DND-41 (cell line): ENCODE measurements at regions not wholly inside any gene's neighbourhood (a gene's known extent, or its start where the extent isn't known, plus 50 kb on each side); places are given as distances from the start of the nearest gene placed in this dataset.

Experiments
- ATAC-seq: fragments of 200-7000 bp; cut with Tn5 transposase; 3 replicates; pipeline ENCODE4 v1.9.1; 2021; ENCODE audit warnings: low read depth; ENCODE audit not compliant: insufficient read depth
- DNase-seq: peaks from one replicate; pipeline ENCODE4 v3.0.0-alpha.2; 2020
- H2AFZ ChIP-seq: 2 replicates; pipeline ENCODE4 v1.6.0; 2012; ENCODE audit warnings: low read depth, low read length
- H3K27ac ChIP-seq: 2 replicates; pipeline ENCODE4 v1.5.1; 2012; ENCODE audit warnings: low read length, inconsistent platforms
- H3K27me3 ChIP-seq: fragments of 200-600 bp; sonication (generic); 2 replicates; pipeline ENCODE4 v1.6.0; 2012; ENCODE audit warnings: low read length, mild to moderate bottlenecking, inconsistent platforms; ENCODE audit not compliant: insufficient read depth, poor library complexity
- H3K36me3 ChIP-seq: 2 replicates; pipeline ENCODE4 v1.5.1; 2012; ENCODE audit warnings: low read length, inconsistent platforms; ENCODE audit not compliant: insufficient read depth
- H3K4me1 ChIP-seq: 2 replicates; pipeline ENCODE4 v1.5.1; 2012; ENCODE audit warnings: mild to moderate bottlenecking, low read length; ENCODE audit not compliant: insufficient read depth
- H3K4me2 ChIP-seq: 2 replicates; pipeline ENCODE4 v1.6.0; 2012; ENCODE audit warnings: mild to moderate bottlenecking, moderate library complexity, low read length, inconsistent platforms; ENCODE audit not compliant: insufficient read depth
- H3K4me3 ChIP-seq, 2 experiments: fragments of 200-600 bp in 1 of 2; shearing (Covaris generic) in 1 of 2; 2 replicates each; pipeline ENCODE4 v1.5.1; 2012 to 2016; ENCODE audit warnings: inconsistent platforms in 2 of 2, low read length in 2 of 2, mild to moderate bottlenecking in 2 of 2, low read depth in 1 of 2, moderate library complexity in 1 of 2
- H3K79me2 ChIP-seq: 2 replicates; pipeline ENCODE4 v1.6.0; 2012; ENCODE audit warnings: low read length, inconsistent platforms; ENCODE audit not compliant: insufficient read depth
- H3K9ac ChIP-seq: 2 replicates; pipeline ENCODE4 v1.6.0; 2012; ENCODE audit warnings: low read depth, mild to moderate bottlenecking, inconsistent platforms, low read length, moderate library complexity
- H3K9me3 ChIP-seq: 2 replicates; pipeline ENCODE4 v1.5.1; 2012; ENCODE audit warnings: low read length, moderate library complexity, mild to moderate bottlenecking, inconsistent platforms; ENCODE audit not compliant: insufficient read depth, severe bottlenecking
- H4K20me1 ChIP-seq: 2 replicates; pipeline ENCODE4 v1.6.0; 2012; ENCODE audit warnings: low read length; ENCODE audit not compliant: insufficient read depth
- EZH2 ChIP-seq: IDR thresholded peaks from 3 replicates; pipeline ENCODE4 v1.6.1; 2012; ENCODE audit warnings: borderline replicate concordance, low read depth, mild to moderate bottlenecking, moderate library complexity, low read length, inconsistent platforms; ENCODE audit not compliant: severe bottlenecking
- TF ChIP-seq, protein P1 (sequence below): IDR thresholded peaks from 2 replicates; pipeline ENCODE4 v1.5.1; 2012; ENCODE audit warnings: borderline replicate concordance, low read length, moderate library complexity, mild to moderate bottlenecking; ENCODE audit not compliant: poor library complexity, severe bottlenecking; ENCODE audit errors: extremely low read depth

DNA sequence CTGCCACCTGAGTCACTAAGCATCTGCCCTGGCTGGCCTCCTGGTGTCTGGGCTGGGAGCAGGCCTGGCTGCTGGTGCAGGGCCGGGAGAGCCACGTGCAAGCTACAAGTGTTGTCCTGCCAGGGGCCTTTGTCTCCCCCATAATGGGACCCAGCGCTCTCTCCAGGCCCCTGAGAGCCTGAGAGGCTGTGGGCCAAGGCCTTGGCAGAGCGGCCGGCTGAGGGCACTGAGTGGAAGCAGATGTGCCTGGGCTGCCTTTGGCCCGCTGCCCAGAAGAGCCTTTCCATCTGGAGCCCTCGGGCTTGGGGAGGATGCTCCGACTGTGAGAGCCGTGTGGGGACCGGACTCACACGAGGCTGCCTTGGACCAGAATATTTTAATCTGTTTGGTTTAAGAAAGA is 185.5 kb downstream of the RGS3 start:
- Histone ChIP-seq H3K79me2 (no peaks in the 10 kb centered on the region), H3K9me3 (no peaks in the 10 kb centered on the region), H3K36me3 (no peaks in the 10 kb centered on the region), H4K20me1 (no peaks in the 10 kb centered on the region), H3K9ac (no peak overlapping the region), H3K4me3 (no peak overlapping the region), H2AFZ (no peak overlapping the region), H3K4me2 (no peak overlapping the region), H3K4me1 (no peaks in the 10 kb centered on the region), H3K27me3 (no peaks in the 10 kb centered on the region), H3K27ac (no peak overlapping the region)
- ATAC-seq (no peak), DNase-seq (no peak)
- TF ChIP-seq, protein P1, sequence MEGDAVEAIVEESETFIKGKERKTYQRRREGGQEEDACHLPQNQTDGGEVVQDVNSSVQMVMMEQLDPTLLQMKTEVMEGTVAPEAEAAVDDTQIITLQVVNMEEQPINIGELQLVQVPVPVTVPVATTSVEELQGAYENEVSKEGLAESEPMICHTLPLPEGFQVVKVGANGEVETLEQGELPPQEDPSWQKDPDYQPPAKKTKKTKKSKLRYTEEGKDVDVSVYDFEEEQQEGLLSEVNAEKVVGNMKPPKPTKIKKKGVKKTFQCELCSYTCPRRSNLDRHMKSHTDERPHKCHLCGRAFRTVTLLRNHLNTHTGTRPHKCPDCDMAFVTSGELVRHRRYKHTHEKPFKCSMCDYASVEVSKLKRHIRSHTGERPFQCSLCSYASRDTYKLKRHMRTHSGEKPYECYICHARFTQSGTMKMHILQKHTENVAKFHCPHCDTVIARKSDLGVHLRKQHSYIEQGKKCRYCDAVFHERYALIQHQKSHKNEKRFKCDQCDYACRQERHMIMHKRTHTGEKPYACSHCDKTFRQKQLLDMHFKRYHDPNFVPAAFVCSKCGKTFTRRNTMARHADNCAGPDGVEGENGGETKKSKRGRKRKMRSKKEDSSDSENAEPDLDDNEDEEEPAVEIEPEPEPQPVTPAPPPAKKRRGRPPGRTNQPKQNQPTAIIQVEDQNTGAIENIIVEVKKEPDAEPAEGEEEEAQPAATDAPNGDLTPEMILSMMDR: no peak
- TF ChIP-seq EZH2: no peak

DNA sequence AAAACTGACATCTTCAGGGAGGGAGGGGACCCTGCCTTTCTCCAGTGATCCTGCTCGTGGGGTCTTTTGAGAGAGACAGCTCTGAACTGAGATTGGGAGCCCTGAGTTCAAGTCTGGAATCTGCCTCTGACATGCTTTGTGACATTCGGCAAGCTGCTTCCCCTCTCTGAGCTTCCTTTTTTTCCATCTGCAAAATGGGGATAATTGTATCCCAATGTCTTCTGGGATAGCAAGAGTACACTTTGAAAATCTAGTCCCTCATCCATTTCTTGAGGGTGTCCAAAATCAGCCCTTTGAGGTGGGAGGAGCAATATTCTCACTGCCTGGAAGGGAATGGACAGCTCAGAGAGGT is 186.3 kb downstream of the RGS3 start:
- no peak overlapping the region for H3K27ac ChIP-seq
- TF ChIP-seq, protein P1: no peak
- no peak for TF ChIP-seq EZH2
- no peak for ATAC-seq

DNA sequence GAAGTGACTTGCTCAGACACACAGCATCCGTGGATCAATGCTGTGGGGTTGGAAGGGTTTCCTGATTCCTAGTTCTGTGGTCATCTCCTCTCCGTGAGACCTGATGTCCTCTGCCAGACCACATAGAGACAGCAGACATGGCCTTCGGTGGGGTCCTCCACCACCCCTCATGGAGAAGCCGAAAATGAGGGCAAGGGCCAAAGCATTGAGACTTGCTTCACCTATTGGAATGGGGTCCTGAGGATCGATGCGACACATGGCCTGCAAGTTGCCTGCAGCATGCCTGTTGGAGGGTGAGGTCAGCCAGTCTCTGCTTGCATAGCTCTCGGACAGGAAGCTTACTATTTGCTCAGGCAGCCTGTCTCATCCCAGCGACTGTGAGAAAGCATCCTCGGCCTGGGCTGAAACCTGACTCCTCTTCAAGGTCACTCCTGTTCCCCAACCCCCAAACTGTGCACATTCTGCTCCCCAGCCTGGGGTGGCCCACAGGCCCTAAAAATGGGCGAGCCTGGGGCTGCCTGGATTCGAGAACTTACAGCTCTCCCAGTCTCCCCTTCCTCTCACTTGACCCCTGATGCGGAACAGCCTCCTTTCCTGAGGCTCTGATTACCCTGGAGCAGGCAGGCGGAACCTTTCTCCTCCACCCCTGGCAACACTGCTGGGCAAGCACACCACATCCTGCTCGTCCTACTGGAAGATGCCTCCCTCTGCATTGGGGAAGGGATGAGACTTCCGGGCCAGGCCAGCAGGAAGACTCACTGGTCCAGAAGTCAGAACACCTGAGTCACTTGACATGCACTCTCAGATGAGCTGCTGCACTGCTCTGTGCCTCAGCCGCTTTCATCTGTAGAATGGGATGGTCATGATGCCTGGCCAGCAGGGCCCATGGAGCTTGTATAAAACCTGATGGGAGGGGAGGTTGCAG is 186.9 kb downstream of the RGS3 start:
- H4K20me1 ChIP-seq: no peaks in the 10 kb centered on the region
- no peak overlapping the region for H3K4me2 ChIP-seq
- H3K36me3 ChIP-seq: no peaks in the 10 kb centered on the region
- H3K4me3 ChIP-seq: no peak overlapping the region
- peaks cover 4% of the 10 kb centered on the region; the same call in 1 of the 2 replicates for H3K4me1 ChIP-seq
- H3K79me2 ChIP-seq: no peaks in the 10 kb centered on the region
- no peak for DNase-seq
- no peaks in the 10 kb centered on the region for H3K9me3 ChIP-seq
- H3K9ac ChIP-seq: no peak overlapping the region
- H2AFZ ChIP-seq: no peak overlapping the region
- H3K27me3 ChIP-seq: no peaks in the 10 kb centered on the region
- H3K27ac ChIP-seq: no peak overlapping the region
- TF ChIP-seq, protein P1: no peak
- no peak for TF ChIP-seq EZH2
- no peak for ATAC-seq

More for the DNA sequence above, 186.3 kb downstream of the RGS3 start:
- no peak overlapping the region for H3K4me3 ChIP-seq
- no peak overlapping the region for H2AFZ ChIP-seq
- H3K79me2 ChIP-seq: no peaks in the 10 kb centered on the region
- no peak for DNase-seq
- H3K9me3 ChIP-seq: no peaks in the 10 kb centered on the region
- no peak overlapping the region for H3K4me2 ChIP-seq
- H3K4me1 ChIP-seq: no peaks in the 10 kb centered on the region
- H3K9ac ChIP-seq: no peak overlapping the region
- H3K27me3 ChIP-seq: no peaks in the 10 kb centered on the region
- no peaks in the 10 kb centered on the region for H4K20me1 ChIP-seq
- no peaks in the 10 kb centered on the region for H3K36me3 ChIP-seq
